ENCODE measurements at regions not wholly inside any gene's neighbourhood (a gene's known extent, or its start where the extent isn't known, plus 50 kb on each side); places are given as distances from the start of the nearest gene placed in this dataset.

DNA sequence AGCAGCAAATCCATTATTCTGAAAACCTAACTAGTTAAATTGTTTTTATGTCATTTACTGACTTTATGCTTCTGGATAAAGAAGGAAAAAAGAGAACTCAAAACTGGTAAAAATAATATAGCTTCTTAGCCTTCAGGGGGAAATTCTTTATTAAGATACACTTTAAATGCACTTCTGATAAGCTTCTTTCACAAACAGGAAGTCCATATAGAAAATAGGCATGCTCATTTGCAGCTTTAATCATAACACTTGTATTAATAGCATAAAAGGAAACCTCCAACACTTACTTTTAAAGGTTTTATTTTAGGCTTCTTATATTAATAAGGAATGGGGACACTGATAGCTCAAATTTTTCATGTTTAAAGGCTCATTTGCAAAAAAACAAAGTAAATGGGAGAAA, 538.0 kb upstream of the SLC35B3 start:
- TF ChIP-seq, protein P1, sequence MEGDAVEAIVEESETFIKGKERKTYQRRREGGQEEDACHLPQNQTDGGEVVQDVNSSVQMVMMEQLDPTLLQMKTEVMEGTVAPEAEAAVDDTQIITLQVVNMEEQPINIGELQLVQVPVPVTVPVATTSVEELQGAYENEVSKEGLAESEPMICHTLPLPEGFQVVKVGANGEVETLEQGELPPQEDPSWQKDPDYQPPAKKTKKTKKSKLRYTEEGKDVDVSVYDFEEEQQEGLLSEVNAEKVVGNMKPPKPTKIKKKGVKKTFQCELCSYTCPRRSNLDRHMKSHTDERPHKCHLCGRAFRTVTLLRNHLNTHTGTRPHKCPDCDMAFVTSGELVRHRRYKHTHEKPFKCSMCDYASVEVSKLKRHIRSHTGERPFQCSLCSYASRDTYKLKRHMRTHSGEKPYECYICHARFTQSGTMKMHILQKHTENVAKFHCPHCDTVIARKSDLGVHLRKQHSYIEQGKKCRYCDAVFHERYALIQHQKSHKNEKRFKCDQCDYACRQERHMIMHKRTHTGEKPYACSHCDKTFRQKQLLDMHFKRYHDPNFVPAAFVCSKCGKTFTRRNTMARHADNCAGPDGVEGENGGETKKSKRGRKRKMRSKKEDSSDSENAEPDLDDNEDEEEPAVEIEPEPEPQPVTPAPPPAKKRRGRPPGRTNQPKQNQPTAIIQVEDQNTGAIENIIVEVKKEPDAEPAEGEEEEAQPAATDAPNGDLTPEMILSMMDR (conservative IDR thresholded peaks at IDR 0.05; ENCODE audit: low read length) = no peak
- H3K4me3 ChIP-seq (ENCODE audit: low read length) = no peak overlapping the region
- no peak for DNase-seq (ENCODE audit: low read depth)

DNA sequence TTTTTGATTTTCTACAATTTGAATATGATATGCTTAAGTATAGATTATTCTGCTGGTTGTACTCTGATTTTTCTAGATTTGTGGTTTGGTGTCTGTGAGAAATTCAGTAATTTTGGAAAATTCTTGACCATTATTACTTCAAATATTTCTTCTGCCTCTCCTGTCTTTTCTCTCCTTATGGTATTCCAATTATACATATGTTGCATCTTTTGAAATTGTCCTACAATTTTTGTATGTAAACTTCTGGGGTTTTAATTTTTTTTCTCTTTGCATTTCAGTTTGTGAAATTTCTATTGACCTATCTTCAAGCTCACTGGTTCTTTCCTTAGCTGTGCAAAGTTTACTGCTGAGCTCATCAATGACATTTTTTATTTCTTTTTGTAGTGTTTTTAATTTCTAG, 534.4 kb upstream of the SLC35B3 start:
- TF ChIP-seq, protein P1 (conservative IDR thresholded peaks at IDR 0.05; ENCODE audit: low read length) = no peak
- H3K4me3 ChIP-seq (ENCODE audit: low read length) = no peak overlapping the region
- no peak for DNase-seq (ENCODE audit: low read depth)

DNA sequence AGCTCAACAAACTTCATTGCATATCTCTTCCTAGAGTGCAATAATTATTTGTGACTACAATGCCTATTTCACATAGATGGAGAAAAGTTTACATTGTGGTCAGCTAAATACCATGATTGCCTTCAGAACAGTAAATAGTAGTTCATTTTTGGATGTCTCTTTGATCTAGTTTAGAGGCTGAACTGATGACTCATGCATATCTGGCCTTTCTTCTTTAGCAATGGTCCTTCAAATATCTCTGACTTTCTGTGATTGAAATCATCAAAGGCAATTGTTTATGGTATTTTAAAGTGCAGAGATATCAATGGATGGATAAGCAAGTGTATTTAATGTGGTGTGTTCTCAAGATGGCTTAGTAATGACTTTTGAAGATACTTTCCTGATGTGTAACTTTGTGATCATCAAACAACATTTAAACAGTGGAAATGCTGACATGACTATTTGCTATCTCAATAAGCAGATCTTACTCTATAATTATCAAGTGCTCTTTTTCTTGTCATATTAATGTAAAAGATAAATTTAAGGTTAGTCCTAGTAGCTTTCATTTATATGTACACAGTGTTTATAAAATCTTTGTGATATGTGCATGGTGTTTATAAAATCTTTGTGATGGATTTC, 523.7 kb upstream of the SLC35B3 start:
- TF ChIP-seq, protein P1 (conservative IDR thresholded peaks at IDR 0.05; ENCODE audit: low read length) = no peak
- H3K4me3 ChIP-seq (ENCODE audit: low read length) = no peak overlapping the region
- no peak for DNase-seq (ENCODE audit: low read depth)

DNA sequence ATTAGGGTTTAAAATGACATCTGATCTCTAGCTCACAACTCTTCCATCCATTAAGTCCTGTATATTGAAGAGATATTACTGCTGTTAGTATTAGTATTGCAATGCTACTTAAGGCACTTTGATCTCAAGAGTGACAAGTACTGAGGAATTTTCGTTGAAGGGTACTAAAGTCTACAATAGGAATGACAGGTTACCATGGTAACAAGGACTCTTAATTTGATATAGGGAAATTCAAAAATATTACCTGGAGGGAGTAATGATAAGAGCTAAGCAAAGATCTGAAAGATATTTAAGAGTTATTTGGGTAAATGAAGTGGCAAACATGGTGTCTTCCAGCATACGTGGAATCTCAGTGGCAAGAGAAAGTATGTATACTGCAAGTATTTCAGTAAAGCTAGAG, 518.0 kb upstream of the SLC35B3 start:
- no peak for DNase-seq (ENCODE audit: low read depth)
- TF ChIP-seq, protein P1 (conservative IDR thresholded peaks at IDR 0.05; ENCODE audit: low read length) = no peak
- H3K4me3 ChIP-seq (ENCODE audit: low read length) = no peak overlapping the region

DNA sequence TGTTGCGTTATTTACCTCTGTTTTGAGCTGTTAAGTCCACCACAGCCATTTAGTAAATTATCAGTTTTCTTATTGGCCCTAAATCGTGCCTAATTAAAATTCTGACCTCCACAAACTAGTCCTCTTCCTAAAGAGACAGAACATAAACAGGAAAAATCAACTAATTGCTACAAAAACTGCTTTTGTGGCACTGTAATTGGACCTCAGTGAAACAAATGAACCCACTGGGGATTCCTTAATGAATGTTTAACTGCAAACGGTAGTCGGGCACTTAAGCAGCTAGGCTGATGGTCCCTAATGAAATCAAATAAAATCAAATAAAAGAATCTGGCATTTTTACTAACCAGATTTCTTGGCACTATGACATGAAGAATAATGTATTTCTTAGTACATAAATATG, 513.4 kb upstream of the SLC35B3 start:
- TF ChIP-seq, protein P1 (conservative IDR thresholded peaks at IDR 0.05; ENCODE audit: low read length) = no peak
- no peak for DNase-seq (ENCODE audit: low read depth)
- H3K4me3 ChIP-seq (ENCODE audit: low read length) = no peak overlapping the region

DNA sequence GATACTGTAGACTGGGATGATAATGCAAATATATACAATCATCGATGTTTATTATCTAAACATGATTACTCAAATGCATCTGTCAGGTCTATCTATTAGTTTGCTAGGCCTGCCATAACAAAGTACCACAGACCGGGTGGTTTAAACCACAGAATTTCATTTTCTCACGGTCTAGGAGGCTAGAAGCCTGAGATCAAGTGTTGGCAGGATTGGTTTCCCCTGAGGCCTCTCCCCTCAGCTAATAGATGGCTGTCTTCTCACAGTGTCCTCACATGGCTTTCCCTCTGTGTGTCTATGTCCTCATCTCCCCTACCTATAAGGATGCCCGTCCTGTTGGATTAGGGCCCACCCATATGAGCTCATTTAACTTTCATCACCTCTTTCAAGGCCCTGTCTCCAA, 512.6 kb upstream of the SLC35B3 start:
- no peak for DNase-seq (ENCODE audit: low read depth)
- TF ChIP-seq, protein P1 (conservative IDR thresholded peaks at IDR 0.05; ENCODE audit: low read length) = no peak
- H3K4me3 ChIP-seq (ENCODE audit: low read length) = no peak overlapping the region

DNA sequence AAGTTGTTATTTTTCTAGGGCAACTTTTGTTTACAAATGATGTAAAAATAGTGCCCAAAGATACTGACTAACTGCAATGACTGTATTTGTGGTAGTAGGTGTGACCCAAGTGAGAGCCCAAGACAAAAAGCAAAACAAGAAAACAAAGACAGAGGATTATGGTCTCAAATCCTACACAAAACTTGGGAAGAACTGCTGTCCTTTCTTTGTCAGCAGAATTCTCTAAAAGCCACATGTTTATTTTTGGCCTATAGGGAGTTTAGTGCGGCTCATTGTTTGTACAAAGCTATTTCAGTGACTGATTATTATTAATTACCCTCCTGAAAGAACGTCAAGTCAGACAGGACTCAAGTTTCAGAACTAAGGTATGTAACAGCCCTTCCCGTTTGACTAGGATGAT, 509.2 kb upstream of the SLC35B3 start:
- DNase-seq (ENCODE audit: low read depth) = no peak
- no peak overlapping the region for H3K4me3 ChIP-seq (ENCODE audit: low read length)
- TF ChIP-seq, protein P1 (conservative IDR thresholded peaks at IDR 0.05; ENCODE audit: low read length) = no peak

Data from AG10803 (cell line).